Smooth muscle cell (in vitro differentiated cells): ENCODE measurements at regions not wholly inside any gene's neighbourhood (a gene's known extent, or its start where the extent isn't known, plus 50 kb on each side); places are given as distances from the start of the nearest gene placed in this dataset.

Experiments used
- DNase-seq: peaks from one replicate; lab custom pipeline; 2025; ENCODE audit not compliant: unreplicated experiment; lab: John Stamatoyannopoulos, UW
- H2AFZ ChIP-seq: fragments of 200-600 bp; sonication (generic); 2 replicates; pipeline ENCODE4 v1.6.0; 2016; ENCODE audit warnings: antibody characterized with exemption, low read depth, mild to moderate bottlenecking
- H3F3A ChIP-seq: fragments of 200-600 bp; sonication (generic); 2 replicates; pipeline ENCODE4 v1.6.0; 2017; ENCODE audit warnings: antibody characterized with exemption, low read depth
- H3K27ac ChIP-seq: fragments of 200-600 bp; sonication (generic); 2 replicates; pipeline ENCODE4 v1.5.1; 2016; ENCODE audit warnings: low read depth, mild to moderate bottlenecking
- H3K27me3 ChIP-seq: fragments of 200-600 bp; sonication (generic); 2 replicates; pipeline ENCODE4 v1.6.1; 2016; ENCODE audit warnings: low read depth, mild to moderate bottlenecking
- H3K36me3 ChIP-seq: fragments of 200-600 bp; sonication (generic); 2 replicates; pipeline ENCODE4 v1.5.1; 2016; ENCODE audit warnings: low read depth
- H3K4me1 ChIP-seq: fragments of 200-600 bp; sonication (generic); 2 replicates; pipeline ENCODE4 v1.5.1; 2016; ENCODE audit warnings: low read depth
- H3K4me2 ChIP-seq: fragments of 200-600 bp; sonication (generic); 2 replicates; pipeline ENCODE4 v1.6.0; 2016; ENCODE audit warnings: mild to moderate bottlenecking
- H3K4me3 ChIP-seq: fragments of 200-600 bp; sonication (generic); 2 replicates; pipeline ENCODE4 v1.5.1; 2016; ENCODE audit warnings: mild to moderate bottlenecking
- H3K79me2 ChIP-seq: fragments of 200-600 bp; sonication (generic); 2 replicates; pipeline ENCODE4 v1.6.0; 2016; ENCODE audit warnings: low read depth, mild to moderate bottlenecking
- H3K9ac ChIP-seq: fragments of 200-600 bp; sonication (generic); 2 replicates; pipeline ENCODE4 v1.6.0; 2016; ENCODE audit warnings: low read depth
- H3K9me3 ChIP-seq: fragments of 200-600 bp; sonication (generic); replicated peaks from 2 replicates; pipeline ENCODE4 v1.5.1; 2016; ENCODE audit warnings: low read depth
- H4K20me1 ChIP-seq: fragments of 200-600 bp; sonication (generic); 2 replicates; pipeline ENCODE4 v1.6.0; 2016; ENCODE audit warnings: low read depth
- CTCF ChIP-seq: fragments of 200-600 bp; sonication (generic); IDR thresholded peaks from 2 replicates; pipeline ENCODE4 v1.5.1; 2017; ENCODE audit warnings: borderline replicate concordance, mild to moderate bottlenecking, antibody characterized with exemption; ENCODE audit not compliant: insufficient read depth, poor library complexity, severe bottlenecking
- WGBS: methylation state at CpG from one replicate; pipeline ENCODE4 v1.1.7; 2016; ENCODE audit warnings: low lambda C conversion rate; 5-methylcytosine and 5-hydroxymethylcytosine counted together

GRCh38 chr4:94000559-94000958 lies 172.0 kb downstream of the ATOH1 start:
- Histone ChIP-seq H3K4me2 (no peak overlapping the region), H3K79me2 (no peaks in the 10 kb centered on the region), H3K27ac (no peak overlapping the region), H2AFZ (no peak overlapping the region), H3K9me3 (no peaks in the 10 kb centered on the region), H3K27me3 (no peaks in the 10 kb centered on the region), H3F3A (no peaks in the 10 kb centered on the region), H3K4me1 (no peaks in the 10 kb centered on the region), H3K36me3 (no peaks in the 10 kb centered on the region), H3K9ac (no peak overlapping the region), H4K20me1 (no peaks in the 10 kb centered on the region), H3K4me3 (no peak overlapping the region)
- 67% methylated on average over 1 of the region's 1 CpG for WGBS
- no peak for TF ChIP-seq CTCF
- no peak for DNase-seq

GRCh38 chr4:94006932-94007331 lies 178.4 kb downstream of the ATOH1 start:
- DNase-seq = no peak
- Histone ChIP-seq H3K4me1 (no peaks in the 10 kb centered on the region), H3K4me2 (no peak overlapping the region), H3K4me3 (no peak overlapping the region), H3K27me3 (no peaks in the 10 kb centered on the region), H3K9ac (no peak overlapping the region), H3K9me3 (no peaks in the 10 kb centered on the region), H2AFZ (no peak overlapping the region), H3K27ac (no peak overlapping the region), H4K20me1 (no peaks in the 10 kb centered on the region), H3K36me3 (no peaks in the 10 kb centered on the region), H3F3A (no peaks in the 10 kb centered on the region), H3K79me2 (no peaks in the 10 kb centered on the region)
- WGBS = 96% methylated on average over 1 of the region's 1 CpG
- no peak for TF ChIP-seq CTCF

GRCh38 chr4:94011190-94011589 lies 182.6 kb downstream of the ATOH1 start:
- H3K79me2 ChIP-seq = no peaks in the 10 kb centered on the region
- H3K27ac ChIP-seq = no peak overlapping the region
- H3K4me2 ChIP-seq = no peak overlapping the region
- no peaks in the 10 kb centered on the region for H3K27me3 ChIP-seq
- no peak overlapping the region for H3K9ac ChIP-seq
- H3K4me1 ChIP-seq = no peaks in the 10 kb centered on the region
- no peak for DNase-seq
- no peaks in the 10 kb centered on the region for H3F3A ChIP-seq
- no peaks in the 10 kb centered on the region for H4K20me1 ChIP-seq
- H2AFZ ChIP-seq = no peak overlapping the region
- no peak overlapping the region for H3K4me3 ChIP-seq
- H3K36me3 ChIP-seq = no peaks in the 10 kb centered on the region
- no peaks in the 10 kb centered on the region for H3K9me3 ChIP-seq
- 65% methylated on average over 2 of the region's 2 CpGs for WGBS
- no peak for TF ChIP-seq CTCF

GRCh38 chr4:94014484-94015136 lies 186.1 kb downstream of the ATOH1 start:
- Histone ChIP-seq H3K27me3 (no peaks in the 10 kb centered on the region), H3K9ac (no peak overlapping the region), H3K4me3 (no peak overlapping the region), H3K4me1 (no peaks in the 10 kb centered on the region), H2AFZ (no peak overlapping the region), H3K9me3 (no peaks in the 10 kb centered on the region), H3K4me2 (no peak overlapping the region), H3K27ac (no peak overlapping the region), H3K36me3 (no peaks in the 10 kb centered on the region), H3K79me2 (no peaks in the 10 kb centered on the region), H3F3A (no peaks in the 10 kb centered on the region), H4K20me1 (no peaks in the 10 kb centered on the region)
- WGBS = 86% methylated on average over 3 of the region's 3 CpGs
- no peak for DNase-seq
- TF ChIP-seq CTCF = no peak
